Skeletal muscle satellite cell (primary cell): ENCODE measurements at regions not wholly inside any gene's neighbourhood (a gene's known extent, or its start where the extent isn't known, plus 50 kb on each side); places are given as distances from the start of the nearest gene placed in this dataset.
"Not testable (repeated sequence)": the region's sequence is repeated elsewhere in the genome, so short reads cannot be mapped to it uniquely, and the experiment has no call there.

ENCODE experiments used
- H3K27me3 ChIP-seq: 2 replicates; pipeline ENCODE4 v1.7.0; 2013; ENCODE audit warnings: low read length; ENCODE audit not compliant: control insufficient read depth, insufficient read depth
- H3K36me3 ChIP-seq: 2 replicates; pipeline ENCODE4 v1.7.0; 2013; ENCODE audit warnings: mild to moderate bottlenecking, control low read depth, low read length; ENCODE audit not compliant: insufficient read depth
- H3K4me1 ChIP-seq: 2 replicates; pipeline ENCODE4 v1.7.0; 2013; ENCODE audit warnings: low read length; ENCODE audit not compliant: control insufficient read depth, insufficient read depth
- H3K4me2 ChIP-seq: 2 replicates; pipeline ENCODE4 v1.7.0; 2013; ENCODE audit warnings: mild to moderate bottlenecking, low read length
- H3K4me3 ChIP-seq: 2 replicates; pipeline ENCODE4 v1.7.0; 2013; ENCODE audit warnings: low read length
- H3K9ac ChIP-seq: 2 replicates; pipeline ENCODE4 v1.7.0; 2013; ENCODE audit warnings: mild to moderate bottlenecking, low read depth, low read length, moderate library complexity
- H3K9me3 ChIP-seq: replicated peaks from 2 replicates; pipeline ENCODE4 v1.7.0; 2013; ENCODE audit warnings: mild to moderate bottlenecking, control low read depth, low read length

GRCh38 chr13:44867825-44868224 is 121.4 kb downstream of the NUFIP1 start:
- no peaks in the 10 kb centered on the region for H3K4me1 ChIP-seq
- no peak overlapping the region for H3K4me3 ChIP-seq

DNA sequence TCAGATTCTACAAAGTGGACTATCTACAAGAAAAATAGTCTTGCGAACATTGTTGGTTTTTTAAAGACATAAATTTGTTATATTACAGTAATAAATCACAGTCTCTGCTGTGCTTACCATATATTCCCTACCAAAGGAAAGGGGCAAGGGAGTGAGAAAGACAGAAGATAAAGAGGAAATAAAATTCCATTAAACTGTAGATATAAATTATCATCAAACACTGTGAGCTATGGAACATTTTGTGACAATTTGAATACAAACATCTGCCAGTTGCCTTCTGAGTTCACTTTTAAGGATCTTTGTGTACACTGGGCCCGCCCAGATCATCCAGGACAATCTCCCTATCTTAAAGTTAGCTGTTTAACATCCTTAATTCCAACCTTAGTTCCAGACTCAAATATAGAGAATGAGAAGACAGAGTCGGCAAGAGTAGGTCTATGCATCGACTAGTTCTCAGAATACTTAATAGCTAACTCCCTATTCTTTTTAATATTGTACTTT is 122.8 kb downstream of the NUFIP1 start:
- H3K9ac ChIP-seq: no peak overlapping the region
- no peak overlapping the region for H3K4me2 ChIP-seq
- no peaks in the 10 kb centered on the region for H3K36me3 ChIP-seq
- H3K9me3 ChIP-seq: no peaks in the 10 kb centered on the region
- no peak overlapping the region for H3K4me3 ChIP-seq
- no peaks in the 10 kb centered on the region for H3K4me1 ChIP-seq
- H3K27me3 ChIP-seq: peaks cover 7% of the 10 kb centered on the region

More at GRCh38 chr13:44867825-44868224, 121.4 kb downstream of the NUFIP1 start:
- Histone ChIP-seq H3K9ac (no peak overlapping the region), H3K9me3 (no peaks in the 10 kb centered on the region), H3K4me2 (no peak overlapping the region), H3K27me3 (peaks cover 10% of the 10 kb centered on the region), H3K36me3 (no peaks in the 10 kb centered on the region)

DNA sequence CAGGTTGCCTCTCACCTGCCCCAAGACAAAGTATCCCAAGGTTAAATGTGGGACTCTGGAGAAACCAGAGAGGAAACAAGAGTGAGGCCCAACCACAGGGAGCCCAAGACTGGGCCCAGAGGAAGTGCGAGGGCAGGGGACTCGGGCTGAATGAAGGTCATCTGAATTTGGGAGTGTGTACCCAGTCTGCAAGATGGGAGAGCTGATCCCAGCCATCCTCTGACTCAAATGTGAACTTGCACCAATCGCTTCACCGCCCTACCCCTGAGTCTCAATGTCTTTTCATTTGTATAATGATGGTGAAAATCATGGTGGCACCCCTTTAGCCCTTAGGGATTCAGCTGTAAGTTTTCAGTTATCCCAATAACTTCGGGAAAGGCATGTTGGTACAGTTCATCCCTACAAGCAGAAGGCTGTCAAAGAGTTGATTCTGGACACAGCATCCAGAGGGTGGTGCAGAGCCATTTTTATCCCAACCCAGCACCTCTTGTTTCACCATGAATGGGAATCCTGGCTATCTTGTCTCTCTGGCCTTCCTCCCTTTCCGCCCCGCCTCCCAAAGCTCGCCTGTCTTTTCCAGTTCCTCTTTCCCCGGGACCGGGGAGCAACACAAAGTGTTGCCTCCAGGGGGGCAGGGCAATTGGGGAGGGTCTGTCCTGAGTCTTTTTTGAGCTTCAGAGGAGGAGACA is 123.4 kb downstream of the NUFIP1 start:
- Histone ChIP-seq H3K36me3 (no peaks in the 10 kb centered on the region), H3K4me3 (no peak overlapping the region), H3K9ac (no peak overlapping the region)

DNA sequence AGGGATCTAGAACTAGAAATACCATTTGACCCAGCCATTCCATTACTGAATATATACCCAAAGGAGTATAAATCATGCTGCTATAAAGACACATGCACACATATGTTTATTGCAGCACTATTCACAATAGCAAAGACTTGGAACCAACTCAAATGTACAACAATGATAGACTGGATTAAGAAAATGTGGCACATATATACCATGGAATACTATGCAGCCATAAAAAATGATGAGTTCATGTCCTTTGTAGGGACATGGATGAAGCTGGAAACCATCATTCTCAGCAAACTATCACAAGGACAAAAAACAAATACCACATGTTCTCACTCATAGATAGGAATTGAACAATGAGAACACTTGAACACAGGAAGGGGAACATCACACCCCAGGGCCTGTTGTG is 125.6 kb downstream of the NUFIP1 start:
- not testable (repeated sequence) for H3K4me1 ChIP-seq, H3K4me2 ChIP-seq, H3K9ac ChIP-seq, H3K36me3 ChIP-seq, H3K27me3 ChIP-seq, H3K9me3 ChIP-seq, H3K4me3 ChIP-seq

More for the DNA sequence above, 123.4 kb downstream of the NUFIP1 start:
- no peak overlapping the region for H3K4me2 ChIP-seq
- H3K9me3 ChIP-seq: no peaks in the 10 kb centered on the region
- no peaks in the 10 kb centered on the region for H3K4me1 ChIP-seq
- peaks cover 7% of the 10 kb centered on the region for H3K27me3 ChIP-seq

DNA sequence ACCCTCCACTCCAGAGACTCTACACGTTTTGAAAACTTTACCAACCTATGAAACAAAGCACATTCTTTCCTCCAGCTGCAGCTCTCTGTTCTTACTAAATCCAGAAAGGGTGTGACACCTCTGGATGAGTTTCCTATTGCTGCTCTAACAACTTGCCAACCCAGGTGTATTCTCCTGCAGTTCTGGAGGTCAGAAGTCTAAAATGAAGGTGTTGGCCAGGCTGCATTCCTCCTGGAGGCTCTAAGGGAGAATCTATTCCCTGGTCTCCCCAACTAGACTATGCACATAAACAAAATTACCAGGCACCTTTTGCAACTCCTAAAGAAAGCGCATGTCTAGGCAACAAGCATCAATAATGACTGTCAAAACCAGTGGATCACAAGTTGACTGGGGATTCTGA is 128.8 kb downstream of the NUFIP1 start:
- H3K9ac ChIP-seq: no peak overlapping the region
- no peaks in the 10 kb centered on the region for H3K9me3 ChIP-seq
- no peaks in the 10 kb centered on the region for H3K36me3 ChIP-seq
- H3K27me3 ChIP-seq: no peaks in the 10 kb centered on the region
- no peak overlapping the region for H3K4me3 ChIP-seq
- no peaks in the 10 kb centered on the region for H3K4me1 ChIP-seq
- no peak overlapping the region for H3K4me2 ChIP-seq

DNA sequence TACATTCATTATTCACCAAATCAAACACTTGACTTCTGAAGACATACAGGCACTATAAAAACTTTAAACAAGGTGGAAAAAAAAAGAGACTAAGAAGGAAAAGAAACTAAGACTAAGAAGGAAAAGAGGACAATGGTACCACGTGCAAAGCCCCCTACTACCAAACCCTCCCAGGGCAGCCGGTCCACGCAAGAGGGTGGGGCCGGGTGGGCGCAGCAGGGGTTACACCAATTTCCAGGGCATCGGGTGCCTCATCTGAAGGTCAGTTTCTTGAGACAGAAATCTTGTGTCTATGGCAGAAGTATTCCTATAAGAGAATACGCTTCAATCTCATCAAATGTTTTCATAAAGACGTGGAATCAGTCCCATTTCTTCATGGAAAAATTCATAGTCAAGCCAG is 131.5 kb downstream of the NUFIP1 start:
- no peaks in the 10 kb centered on the region for H3K9me3 ChIP-seq
- H3K36me3 ChIP-seq: no peaks in the 10 kb centered on the region
- H3K27me3 ChIP-seq: no peaks in the 10 kb centered on the region
- peaks cover 4% of the 10 kb centered on the region for H3K4me1 ChIP-seq
- no peak overlapping the region for H3K4me3 ChIP-seq
- no peak overlapping the region for H3K4me2 ChIP-seq
- H3K9ac ChIP-seq: no peak overlapping the region

- Histone ChIP-seq H3K9me3 (no peaks in the 10 kb centered on the region), H3K9ac (no peak overlapping the region), H3K4me2 (no peak overlapping the region), H3K4me3 (no peak overlapping the region), H3K4me1 (peaks cover 4% of the 10 kb centered on the region), H3K36me3 (no peaks in the 10 kb centered on the region), H3K27me3 (no peaks in the 10 kb centered on the region)
Measured at GRCh38 chr13:44857061-44857460, 132.2 kb downstream of the NUFIP1 start.

DNA sequence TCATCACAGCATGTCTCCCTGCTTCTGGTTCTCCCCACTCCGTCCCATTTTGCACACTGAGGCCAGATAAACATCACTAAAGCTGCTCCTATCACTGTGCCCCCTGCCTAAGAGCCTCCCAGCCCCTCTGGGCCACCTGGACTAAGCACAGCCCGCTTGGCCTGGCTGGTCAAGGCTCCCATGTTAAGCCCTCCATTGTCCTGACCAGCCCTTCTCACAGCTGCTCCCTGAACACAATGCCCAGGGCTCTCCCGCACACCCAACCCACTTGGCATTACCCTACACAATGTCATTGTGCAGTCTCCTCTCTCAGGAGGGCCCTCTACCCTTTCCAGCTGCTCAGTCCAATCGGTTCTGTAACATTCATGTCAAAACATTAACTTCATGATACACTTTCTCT is 133.4 kb downstream of the NUFIP1 start:
- H3K36me3 ChIP-seq: no peaks in the 10 kb centered on the region
- no peak overlapping the region for H3K9ac ChIP-seq
- H3K27me3 ChIP-seq: no peaks in the 10 kb centered on the region
- H3K4me2 ChIP-seq: no peak overlapping the region
- H3K4me1 ChIP-seq: peaks cover 4% of the 10 kb centered on the region
- no peaks in the 10 kb centered on the region for H3K9me3 ChIP-seq
- no peak overlapping the region for H3K4me3 ChIP-seq

- Histone ChIP-seq H3K4me1 (peaks cover 4% of the 10 kb centered on the region), H3K9me3 (no peaks in the 10 kb centered on the region), H3K27me3 (no peaks in the 10 kb centered on the region), H3K4me3 (no peak overlapping the region), H3K36me3 (no peaks in the 10 kb centered on the region), H3K9ac (no peak overlapping the region), H3K4me2 (no peak overlapping the region)
Measured at GRCh38 chr13:44854313-44855060, 134.8 kb downstream of the NUFIP1 start.

DNA sequence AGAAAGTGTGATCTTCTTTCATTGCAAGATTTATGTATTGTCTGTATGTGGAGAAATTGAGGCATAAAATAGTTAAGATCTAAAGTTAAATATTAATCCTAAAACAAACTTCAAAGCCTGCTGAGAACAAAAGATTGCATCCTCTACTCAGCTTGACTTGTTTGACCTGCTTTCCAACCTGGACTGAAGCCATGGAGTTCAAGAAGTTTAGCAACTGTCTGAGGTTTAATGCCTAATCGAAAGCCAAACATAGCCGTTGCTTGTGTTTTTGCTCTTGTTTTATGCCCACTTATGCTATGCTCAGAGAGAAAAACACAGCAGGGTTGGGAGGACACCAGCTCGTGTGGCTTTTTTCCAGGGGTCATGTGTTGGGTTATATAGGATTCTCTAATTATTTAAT is 135.6 kb downstream of the NUFIP1 start:
- Histone ChIP-seq H3K4me2 (no peak overlapping the region), H3K4me3 (no peak overlapping the region), H3K36me3 (no peaks in the 10 kb centered on the region)

GRCh38 chr13:44848920-44849676 is 140.2 kb downstream of the NUFIP1 start:
- Histone ChIP-seq H3K4me3 (no peak overlapping the region), H3K4me2 (no peak overlapping the region), H3K9ac (no peak overlapping the region), H3K9me3 (no peaks in the 10 kb centered on the region), H3K27me3 (no peaks in the 10 kb centered on the region), H3K36me3 (no peaks in the 10 kb centered on the region), H3K4me1 (no peaks in the 10 kb centered on the region)

More for the DNA sequence above, 135.6 kb downstream of the NUFIP1 start:
- Histone ChIP-seq H3K9ac (no peak overlapping the region), H3K9me3 (no peaks in the 10 kb centered on the region), H3K4me1 (peaks cover 4% of the 10 kb centered on the region), H3K27me3 (no peaks in the 10 kb centered on the region)
